SK-N-SH (cell line): ENCODE measurements at regions not wholly inside any gene's neighbourhood (a gene's known extent, or its start where the extent isn't known, plus 50 kb on each side); places are given as distances from the start of the nearest gene placed in this dataset.

Experiments
- JUND ChIP-seq: IDR thresholded peaks from 2 replicates; pipeline ENCODE4 v1.4.0; 2012
- NFIC ChIP-seq: IDR thresholded peaks from 2 replicates; pipeline ENCODE4 v1.4.0; 2012; ENCODE audit warnings: borderline replicate concordance
- SIN3A ChIP-seq: IDR thresholded peaks from 2 replicates; pipeline ENCODE4 v1.6.1; 2012; ENCODE audit warnings: low read depth, mild to moderate bottlenecking, low read length, moderate library complexity, borderline replicate concordance
- TF ChIP-seq, protein P1 (sequence below): fragments of 200-600 bp; sonication (generic); IDR thresholded peaks from 2 replicates; pipeline ENCODE4 v1.6.1; 2017; ENCODE audit warnings: antibody characterized with exemption, mild to moderate bottlenecking, moderate library complexity
- TF ChIP-seq, protein P2 (sequence below): fragments of 150-350 bp; IDR thresholded peaks from 2 replicates; pipeline ENCODE4 v1.6.1; 2017; ENCODE audit warnings: antibody characterized with exemption, low read length, low read depth, borderline replicate concordance
- TF ChIP-seq, protein P3 (sequence below): IDR thresholded peaks from 2 replicates; pipeline ENCODE4 v1.4.0; 2012; ENCODE audit warnings: low read depth

DNA sequence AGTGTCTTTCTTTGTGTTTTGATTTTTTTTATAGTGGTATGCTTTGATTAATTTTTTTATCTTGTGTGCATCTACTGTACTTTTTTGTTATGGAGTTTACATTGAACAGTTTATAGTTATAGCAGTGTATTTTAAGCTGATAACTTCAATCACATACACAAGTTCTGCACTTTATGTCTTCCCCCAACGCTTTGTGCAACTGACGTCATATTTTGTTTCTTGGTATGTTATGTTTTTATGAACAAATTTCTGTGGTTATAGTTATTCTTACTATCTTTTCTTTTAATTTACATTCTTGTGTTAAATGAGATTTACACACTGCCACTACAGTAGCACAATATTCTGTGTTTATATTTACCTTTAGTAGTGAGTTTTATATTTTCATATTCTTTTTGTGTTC lies 197.1 kb downstream of the SNAPC1 start:
- TF ChIP-seq, protein P1, sequence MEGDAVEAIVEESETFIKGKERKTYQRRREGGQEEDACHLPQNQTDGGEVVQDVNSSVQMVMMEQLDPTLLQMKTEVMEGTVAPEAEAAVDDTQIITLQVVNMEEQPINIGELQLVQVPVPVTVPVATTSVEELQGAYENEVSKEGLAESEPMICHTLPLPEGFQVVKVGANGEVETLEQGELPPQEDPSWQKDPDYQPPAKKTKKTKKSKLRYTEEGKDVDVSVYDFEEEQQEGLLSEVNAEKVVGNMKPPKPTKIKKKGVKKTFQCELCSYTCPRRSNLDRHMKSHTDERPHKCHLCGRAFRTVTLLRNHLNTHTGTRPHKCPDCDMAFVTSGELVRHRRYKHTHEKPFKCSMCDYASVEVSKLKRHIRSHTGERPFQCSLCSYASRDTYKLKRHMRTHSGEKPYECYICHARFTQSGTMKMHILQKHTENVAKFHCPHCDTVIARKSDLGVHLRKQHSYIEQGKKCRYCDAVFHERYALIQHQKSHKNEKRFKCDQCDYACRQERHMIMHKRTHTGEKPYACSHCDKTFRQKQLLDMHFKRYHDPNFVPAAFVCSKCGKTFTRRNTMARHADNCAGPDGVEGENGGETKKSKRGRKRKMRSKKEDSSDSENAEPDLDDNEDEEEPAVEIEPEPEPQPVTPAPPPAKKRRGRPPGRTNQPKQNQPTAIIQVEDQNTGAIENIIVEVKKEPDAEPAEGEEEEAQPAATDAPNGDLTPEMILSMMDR: no peak
- TF ChIP-seq, protein P2, sequence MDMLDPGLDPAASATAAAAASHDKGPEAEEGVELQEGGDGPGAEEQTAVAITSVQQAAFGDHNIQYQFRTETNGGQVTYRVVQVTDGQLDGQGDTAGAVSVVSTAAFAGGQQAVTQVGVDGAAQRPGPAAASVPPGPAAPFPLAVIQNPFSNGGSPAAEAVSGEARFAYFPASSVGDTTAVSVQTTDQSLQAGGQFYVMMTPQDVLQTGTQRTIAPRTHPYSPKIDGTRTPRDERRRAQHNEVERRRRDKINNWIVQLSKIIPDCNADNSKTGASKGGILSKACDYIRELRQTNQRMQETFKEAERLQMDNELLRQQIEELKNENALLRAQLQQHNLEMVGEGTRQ: no peak
- TF ChIP-seq, protein P3, sequence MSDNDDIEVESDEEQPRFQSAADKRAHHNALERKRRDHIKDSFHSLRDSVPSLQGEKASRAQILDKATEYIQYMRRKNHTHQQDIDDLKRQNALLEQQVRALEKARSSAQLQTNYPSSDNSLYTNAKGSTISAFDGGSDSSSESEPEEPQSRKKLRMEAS: no peak
- TF ChIP-seq NFIC: no peak
- no peak for TF ChIP-seq JUND
- TF ChIP-seq SIN3A: no peak
